IPS-15b (cell line): ENCODE measurements at regions not wholly inside any gene's neighbourhood (a gene's known extent, or its start where the extent isn't known, plus 50 kb on each side); places are given as distances from the start of the nearest gene placed in this dataset.

Experiments used
- H3K27me3 ChIP-seq: one replicate; pipeline ENCODE4 v1.6.1; 2013; ENCODE audit warnings: low read length; ENCODE audit not compliant: control insufficient read depth, insufficient read depth
- H3K36me3 ChIP-seq: one replicate; pipeline ENCODE4 v1.6.1; 2013; ENCODE audit warnings: low read length; ENCODE audit not compliant: control insufficient read depth, insufficient read depth
- H3K4me1 ChIP-seq: one replicate; pipeline ENCODE4 v1.6.1; 2013; ENCODE audit warnings: mild to moderate bottlenecking, low read length; ENCODE audit not compliant: control insufficient read depth, insufficient read depth
- H3K4me3 ChIP-seq: one replicate; pipeline ENCODE4 v1.5.1; 2013; ENCODE audit warnings: low read depth, low read length
- H3K9ac ChIP-seq: one replicate; pipeline ENCODE4 v1.6.1; 2013; ENCODE audit warnings: low read depth, mild to moderate bottlenecking, low read length
- H3K9me3 ChIP-seq: one replicate; pipeline ENCODE4 v1.6.1; 2013; ENCODE audit warnings: mild to moderate bottlenecking, low read length; ENCODE audit not compliant: control insufficient read depth, insufficient read depth

GRCh38 chr3:132084982-132085381 is 50.2 kb upstream of the CPNE4 start:
- Histone ChIP-seq H3K36me3 (no peaks in the 10 kb centered on the region), H3K27me3 (peaks cover 3% of the 10 kb centered on the region), H3K9ac (no peak overlapping the region), H3K4me1 (peaks cover 10% of the 10 kb centered on the region), H3K4me3 (no peak overlapping the region), H3K9me3 (no peaks in the 10 kb centered on the region)

GRCh38 chr3:132087356-132087755 is 52.5 kb upstream of the CPNE4 start:
- no peak overlapping the region for H3K9ac ChIP-seq
- no peaks in the 10 kb centered on the region for H3K36me3 ChIP-seq
- no peak overlapping the region for H3K4me3 ChIP-seq
- no peaks in the 10 kb centered on the region for H3K9me3 ChIP-seq
- H3K27me3 ChIP-seq, result peaks cover 3% of the 10 kb centered on the region
- H3K4me1 ChIP-seq, result peaks cover 10% of the 10 kb centered on the region

- Histone ChIP-seq H3K27me3 (peaks cover 3% of the 10 kb centered on the region), H3K9ac (no peak overlapping the region), H3K4me3 (no peak overlapping the region), H3K4me1 (peaks cover 8% of the 10 kb centered on the region), H3K36me3 (no peaks in the 10 kb centered on the region), H3K9me3 (no peaks in the 10 kb centered on the region)
Observed at GRCh38 chr3:132088291-132088690, 53.5 kb upstream of the CPNE4 start.

- H3K36me3 ChIP-seq, result no peaks in the 10 kb centered on the region
- no peaks in the 10 kb centered on the region for H3K9me3 ChIP-seq
- no peaks in the 10 kb centered on the region for H3K4me1 ChIP-seq
- H3K9ac ChIP-seq, result no peak overlapping the region
- no peak overlapping the region for H3K4me3 ChIP-seq
- peaks cover 3% of the 10 kb centered on the region for H3K27me3 ChIP-seq
Observed at GRCh38 chr3:132090921-132091320, 56.1 kb upstream of the CPNE4 start.

GRCh38 chr3:132116601-132117000 is 81.8 kb upstream of the CPNE4 start:
- H3K4me1 ChIP-seq, result no peaks in the 10 kb centered on the region
- H3K36me3 ChIP-seq, result no peaks in the 10 kb centered on the region
- no peaks in the 10 kb centered on the region for H3K27me3 ChIP-seq
- no peak overlapping the region for H3K4me3 ChIP-seq
- H3K9me3 ChIP-seq, result no peaks in the 10 kb centered on the region
- H3K9ac ChIP-seq, result no peak overlapping the region

GRCh38 chr3:132117642-132118041 is 82.8 kb upstream of the CPNE4 start:
- Histone ChIP-seq H3K4me3 (no peak overlapping the region), H3K9ac (no peak overlapping the region), H3K36me3 (no peaks in the 10 kb centered on the region), H3K27me3 (no peaks in the 10 kb centered on the region), H3K4me1 (no peaks in the 10 kb centered on the region), H3K9me3 (no peaks in the 10 kb centered on the region)

GRCh38 chr3:132119531-132119930 is 84.7 kb upstream of the CPNE4 start:
- H3K4me3 ChIP-seq, result no peak overlapping the region
- H3K4me1 ChIP-seq, result no peaks in the 10 kb centered on the region
- H3K36me3 ChIP-seq, result no peaks in the 10 kb centered on the region
- no peaks in the 10 kb centered on the region for H3K27me3 ChIP-seq
- no peak overlapping the region for H3K9ac ChIP-seq
- H3K9me3 ChIP-seq, result no peaks in the 10 kb centered on the region

- no peaks in the 10 kb centered on the region for H3K36me3 ChIP-seq
- H3K4me3 ChIP-seq, result no peak overlapping the region
- H3K9me3 ChIP-seq, result no peaks in the 10 kb centered on the region
- no peaks in the 10 kb centered on the region for H3K4me1 ChIP-seq
- H3K27me3 ChIP-seq, result no peaks in the 10 kb centered on the region
- no peak overlapping the region for H3K9ac ChIP-seq
Observed at GRCh38 chr3:132124096-132124495, 89.3 kb upstream of the CPNE4 start.

- Histone ChIP-seq H3K27me3 (no peaks in the 10 kb centered on the region), H3K4me3 (no peak overlapping the region), H3K9me3 (no peaks in the 10 kb centered on the region), H3K4me1 (no peaks in the 10 kb centered on the region), H3K36me3 (no peaks in the 10 kb centered on the region), H3K9ac (no peak overlapping the region)
Observed at GRCh38 chr3:132124651-132125284, 90.0 kb upstream of the CPNE4 start.

- H3K9ac ChIP-seq, result no peak overlapping the region
Observed at GRCh38 chr3:132134611-132135010, 99.8 kb upstream of the CPNE4 start.

GRCh38 chr3:132135628-132136333 is 101.0 kb upstream of the CPNE4 start:
- no peak overlapping the region for H3K9ac ChIP-seq
- no peaks in the 10 kb centered on the region for H3K9me3 ChIP-seq
- no peak overlapping the region for H3K4me3 ChIP-seq
- no peaks in the 10 kb centered on the region for H3K27me3 ChIP-seq
- no peaks in the 10 kb centered on the region for H3K36me3 ChIP-seq
- H3K4me1 ChIP-seq, result peaks cover 13% of the 10 kb centered on the region

More at GRCh38 chr3:132134611-132135010, 99.8 kb upstream of the CPNE4 start:
- Histone ChIP-seq H3K36me3 (no peaks in the 10 kb centered on the region), H3K4me1 (peaks cover 15% of the 10 kb centered on the region), H3K4me3 (no peak overlapping the region), H3K9me3 (no peaks in the 10 kb centered on the region), H3K27me3 (no peaks in the 10 kb centered on the region)

- no peaks in the 10 kb centered on the region for H3K27me3 ChIP-seq
- H3K4me1 ChIP-seq, result peaks cover 13% of the 10 kb centered on the region
- H3K9me3 ChIP-seq, result no peaks in the 10 kb centered on the region
- H3K36me3 ChIP-seq, result no peaks in the 10 kb centered on the region
- H3K4me3 ChIP-seq, result peak overlapping the region; percentile 46
- H3K9ac ChIP-seq, result no peak overlapping the region
Observed at GRCh38 chr3:132136334-132136716, 101.5 kb upstream of the CPNE4 start.
